IPS DF 6.9 (cell line): ENCODE measurements at regions not wholly inside any gene's neighbourhood (a gene's known extent, or its start where the extent isn't known, plus 50 kb on each side); places are given as distances from the start of the nearest gene placed in this dataset.

Experiments
- DNase-seq: peaks from one replicate; pipeline ENCODE4 v3.0.0-alpha.2; 2013; ENCODE audit warnings: low read depth, low spot score
- H3K27ac ChIP-seq: one replicate; pipeline ENCODE4 v1.5.1; 2013; ENCODE audit warnings: low read length, control low read depth
- H3K27me3 ChIP-seq: 2 replicates; pipeline ENCODE4 v1.6.1; 2013; ENCODE audit warnings: mild to moderate bottlenecking, low read length; ENCODE audit not compliant: control insufficient read depth, insufficient read depth
- H3K36me3 ChIP-seq: 2 replicates; pipeline ENCODE4 v1.6.1; 2013; ENCODE audit warnings: low read length; ENCODE audit not compliant: control insufficient read depth, insufficient read depth
- H3K4me1 ChIP-seq: 2 replicates; pipeline ENCODE4 v1.6.1; 2013; ENCODE audit warnings: low read length; ENCODE audit not compliant: control insufficient read depth, insufficient read depth
- H3K4me3 ChIP-seq: 2 replicates; pipeline ENCODE4 v1.5.1; 2013; ENCODE audit warnings: mild to moderate bottlenecking, low read length
- H3K9me3 ChIP-seq: 2 replicates; pipeline ENCODE4 v1.6.1; 2013; ENCODE audit warnings: low read length, inconsistent platforms; ENCODE audit not compliant: control insufficient read depth, insufficient read depth
- WGBS: extraction: QIAGEN DNeasy Blood & Tissue Kit; methylation state at CpG from one replicate; pipeline ENCODE4 v1.1.7; 2013; ENCODE audit warnings: mixed read lengths, missing lambda C conversion rate; ENCODE audit not compliant: insufficient read length, insufficient coverage; 5-methylcytosine and 5-hydroxymethylcytosine counted together

DNA sequence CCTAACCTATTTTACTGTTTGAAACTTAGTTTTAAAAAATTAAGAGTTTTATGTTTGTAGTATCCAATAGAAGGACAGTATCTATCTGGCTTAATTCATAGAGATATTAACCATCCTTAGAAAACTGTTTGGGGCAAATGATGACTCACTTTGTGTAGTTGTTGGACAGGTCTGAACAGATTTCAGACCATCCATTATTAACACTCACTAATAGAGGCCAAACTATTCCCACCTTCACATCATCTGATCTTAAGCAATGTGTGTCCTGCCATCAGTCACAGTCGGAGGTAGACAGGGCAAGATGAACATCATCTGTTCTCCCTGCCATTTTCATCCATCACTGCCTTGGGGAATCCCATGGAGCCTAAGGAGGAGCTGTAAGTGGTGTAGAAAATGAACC, 164.6 kb upstream of the DCC start:
- Histone ChIP-seq H3K27ac (no peak overlapping the region), H3K4me1 (no peaks in the 10 kb centered on the region), H3K9me3 (no peaks in the 10 kb centered on the region), H3K36me3 (no peaks in the 10 kb centered on the region), H3K4me3 (no peak overlapping the region), H3K27me3 (no peaks in the 10 kb centered on the region)
- DNase-seq, result no peak
- WGBS, result no CpG with 5 or more reads among the region's 1 CpG

DNA sequence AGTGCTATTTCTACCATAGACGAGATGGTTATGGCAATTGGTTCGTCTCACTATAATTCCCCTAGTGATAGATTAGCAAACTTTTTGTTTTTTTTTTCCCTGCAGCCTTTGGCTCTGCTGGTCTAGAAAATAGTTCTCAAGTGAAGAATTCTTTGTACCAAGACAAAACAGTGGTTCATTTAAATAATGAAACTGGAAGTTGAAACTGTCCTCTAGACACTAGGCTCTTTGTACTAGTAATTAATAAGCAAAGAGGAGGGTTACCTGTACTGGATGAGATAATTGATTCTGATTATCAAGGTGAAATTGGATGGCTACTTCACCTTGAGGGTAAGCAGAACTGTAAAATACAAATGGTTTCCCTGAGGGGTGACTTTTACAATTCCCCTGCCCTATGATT, 156.9 kb upstream of the DCC start:
- Histone ChIP-seq H3K4me1 (no peaks in the 10 kb centered on the region), H3K27ac (no peak overlapping the region), H3K9me3 (no peaks in the 10 kb centered on the region), H3K27me3 (no peaks in the 10 kb centered on the region), H3K36me3 (no peaks in the 10 kb centered on the region), H3K4me3 (no peak overlapping the region)
- WGBS, result no CpG with 5 or more reads among the region's 2 CpGs
- DNase-seq, result no peak

GRCh38 chr18:52190195-52190594, 149.8 kb upstream of the DCC start:
- Histone ChIP-seq H3K4me3 (no peak overlapping the region), H3K36me3 (no peaks in the 10 kb centered on the region)

DNA sequence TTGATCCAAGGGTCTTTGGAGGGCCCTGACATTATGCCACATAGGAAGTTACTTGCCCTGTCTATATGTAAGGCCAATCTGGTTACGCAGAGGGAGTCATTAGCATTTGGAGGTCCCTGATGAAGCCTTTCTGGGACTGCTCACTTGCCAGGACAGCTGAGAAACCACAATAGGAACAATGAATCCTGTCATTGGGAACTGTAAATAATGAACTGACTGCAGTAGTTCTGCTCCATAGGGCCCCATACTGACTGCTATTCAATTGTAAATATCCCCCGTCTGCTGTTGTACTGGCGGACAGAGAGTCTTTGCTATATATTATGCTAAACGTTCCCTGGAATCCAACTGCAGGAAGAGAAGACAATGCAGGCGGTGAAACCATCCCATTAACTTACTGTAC, 149.4 kb upstream of the DCC start:
- Histone ChIP-seq H3K4me1 (0 out of 2 replicates have a peak, but pooled peaks cover 2% of the 10 kb centered on the region), H3K27ac (no peak overlapping the region), H3K27me3 (no peaks in the 10 kb centered on the region), H3K4me3 (no peak overlapping the region), H3K36me3 (no peaks in the 10 kb centered on the region), H3K9me3 (no peaks in the 10 kb centered on the region)
- whole genome bisulfite sequencing, result no CpG with 5 or more reads among the region's 5 CpGs
- DNase-seq, result no peak

More at GRCh38 chr18:52190195-52190594, 149.8 kb upstream of the DCC start:
- whole genome bisulfite sequencing, result no CpG with 5 or more reads among the region's 3 CpGs
- Histone ChIP-seq H3K27ac (no peak overlapping the region), H3K27me3 (no peaks in the 10 kb centered on the region), H3K4me1 (0 out of 2 replicates have a peak, but pooled peaks cover 2% of the 10 kb centered on the region), H3K9me3 (no peaks in the 10 kb centered on the region)
- DNase-seq, result no peak

- Histone ChIP-seq H3K27me3 (no peaks in the 10 kb centered on the region), H3K27ac (no peak overlapping the region), H3K4me3 (no peak overlapping the region), H3K9me3 (no peaks in the 10 kb centered on the region), H3K36me3 (no peaks in the 10 kb centered on the region), H3K4me1 (no peaks in the 10 kb centered on the region)
- DNase-seq, result no peak
- WGBS, result no CpG with 5 or more reads among the region's 1 CpG
These were observed 139.6 kb upstream of the DCC start for GRCh38 chr18:52200406-52200805.

- no peak for DNase-seq
- Histone ChIP-seq H3K4me3 (no peak overlapping the region), H3K9me3 (no peaks in the 10 kb centered on the region), H3K27me3 (no peaks in the 10 kb centered on the region), H3K4me1 (no peaks in the 10 kb centered on the region), H3K36me3 (no peaks in the 10 kb centered on the region), H3K27ac (no peak overlapping the region)
- WGBS, result no CpG with 5 or more reads among the region's 11 CpGs
These were observed 138.9 kb upstream of the DCC start for GRCh38 chr18:52200921-52201663.

- no CpG with 5 or more reads among the region's 3 CpGs for WGBS
- DNase-seq, result no peak
- no peaks in the 10 kb centered on the region for H3K36me3 ChIP-seq
These were observed 131.4 kb upstream of the DCC start for GRCh38 chr18:52208646-52209045.

GRCh38 chr18:52216109-52216508, 123.9 kb upstream of the DCC start:
- Histone ChIP-seq H3K4me1 (no peaks in the 10 kb centered on the region), H3K9me3 (no peaks in the 10 kb centered on the region), H3K36me3 (no peaks in the 10 kb centered on the region), H3K4me3 (no peak overlapping the region), H3K27ac (no peak overlapping the region), H3K27me3 (no peaks in the 10 kb centered on the region)
- no peak for DNase-seq

More at GRCh38 chr18:52208646-52209045, 131.4 kb upstream of the DCC start:
- no peaks in the 10 kb centered on the region for H3K4me1 ChIP-seq
- no peaks in the 10 kb centered on the region for H3K9me3 ChIP-seq
- no peaks in the 10 kb centered on the region for H3K27me3 ChIP-seq
- H3K27ac ChIP-seq, result no peak overlapping the region
- H3K4me3 ChIP-seq, result no peak overlapping the region

DNA sequence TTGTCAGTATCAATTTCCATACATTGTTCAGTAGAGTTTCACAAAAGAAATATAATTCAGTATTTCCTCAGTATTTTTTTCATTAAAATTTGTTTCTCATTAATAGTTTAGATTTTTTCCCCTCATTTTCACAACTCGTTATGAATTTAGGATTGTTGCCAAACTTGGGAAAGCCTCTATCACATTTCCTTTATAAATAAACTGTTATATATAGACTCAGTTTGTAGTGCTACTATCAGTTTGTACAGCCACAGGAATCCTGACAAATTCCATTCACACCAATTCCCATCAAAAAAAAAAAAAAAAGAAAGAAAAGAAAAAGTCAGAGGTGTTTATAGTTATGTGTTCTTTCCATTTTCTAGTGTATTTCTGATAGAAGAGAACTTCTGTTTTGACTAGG, 123.3 kb upstream of the DCC start:
- H3K9me3 ChIP-seq, result no peaks in the 10 kb centered on the region
- no CpG with 5 or more reads among the region's 1 CpG for WGBS
- DNase-seq, result no peak
- no peak overlapping the region for H3K4me3 ChIP-seq
- H3K36me3 ChIP-seq, result no peaks in the 10 kb centered on the region
- H3K27me3 ChIP-seq, result no peaks in the 10 kb centered on the region
- H3K4me1 ChIP-seq, result no peaks in the 10 kb centered on the region
- H3K27ac ChIP-seq, result no peak overlapping the region

DNA sequence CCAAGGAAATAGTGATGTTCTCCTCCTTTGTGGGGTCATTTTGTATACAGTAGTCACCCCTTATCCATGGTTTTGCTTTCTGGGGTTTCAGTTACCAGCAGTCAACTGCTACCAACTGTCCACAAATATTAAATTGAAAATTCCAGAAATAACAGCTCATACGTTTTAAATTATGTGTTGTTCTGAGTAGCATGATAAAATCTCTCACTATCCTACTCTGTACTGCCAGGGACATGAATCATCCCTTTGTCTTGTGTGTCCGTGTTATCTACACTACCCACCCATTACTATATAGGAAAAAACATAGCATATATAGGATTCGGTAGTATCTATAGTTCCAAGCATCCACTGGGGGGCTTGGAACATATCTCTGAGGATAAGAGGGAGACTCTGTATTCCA, 120.9 kb upstream of the DCC start:
- WGBS, result no CpG with 5 or more reads among the region's 3 CpGs
- Histone ChIP-seq H3K27ac (no peak overlapping the region), H3K36me3 (no peaks in the 10 kb centered on the region), H3K4me1 (no peaks in the 10 kb centered on the region), H3K9me3 (no peaks in the 10 kb centered on the region), H3K4me3 (no peak overlapping the region), H3K27me3 (no peaks in the 10 kb centered on the region)
- no peak for DNase-seq

GRCh38 chr18:52220062-52220591, 119.9 kb upstream of the DCC start:
- Histone ChIP-seq H3K36me3 (no peaks in the 10 kb centered on the region), H3K27me3 (no peaks in the 10 kb centered on the region), H3K4me3 (no peak overlapping the region), H3K9me3 (no peaks in the 10 kb centered on the region), H3K4me1 (no peaks in the 10 kb centered on the region), H3K27ac (no peak overlapping the region)
- no CpG with 5 or more reads among the region's 1 CpG for WGBS
- no peak for DNase-seq
